Panc1 (cell line): ENCODE measurements at regions not wholly inside any gene's neighbourhood (a gene's known extent, or its start where the extent isn't known, plus 50 kb on each side); places are given as distances from the start of the nearest gene placed in this dataset.

Experiments
- POLR2AphosphoS5 ChIP-seq: IDR thresholded peaks from 2 replicates; pipeline ENCODE4 v1.6.1; 2012; ENCODE audit warnings: mild to moderate bottlenecking, low read depth, low read length, moderate library complexity
- SIN3A ChIP-seq: IDR thresholded peaks from 2 replicates; pipeline ENCODE4 v1.6.1; 2012; ENCODE audit warnings: low read depth, mild to moderate bottlenecking, low read length, moderate library complexity, borderline replicate concordance; ENCODE audit not compliant: insufficient read depth
- TCF7L2 ChIP-seq: IDR thresholded peaks from 2 replicates; pipeline ENCODE4 v1.6.1; 2011; ENCODE audit warnings: mild to moderate bottlenecking, low read depth, low read length, inconsistent platforms
- TF ChIP-seq, protein P1 (sequence below): fragments of 450-650 bp; IDR thresholded peaks from 2 replicates; pipeline ENCODE4 v1.5.1; 2017; ENCODE audit warnings: mild to moderate bottlenecking
- TF ChIP-seq, protein P2 (sequence below), 2 experiments: IDR thresholded peaks; 2 replicates each; pipeline ENCODE4 v1.6.1; 2011 to 2012; ENCODE audit warnings: low read depth in 2 of 2, control low read depth in 1 of 2, low read length in 1 of 2, mild to moderate bottlenecking in 1 of 2, moderate library complexity in 1 of 2; ENCODE audit not compliant: insufficient read depth in 1 of 2

DNA sequence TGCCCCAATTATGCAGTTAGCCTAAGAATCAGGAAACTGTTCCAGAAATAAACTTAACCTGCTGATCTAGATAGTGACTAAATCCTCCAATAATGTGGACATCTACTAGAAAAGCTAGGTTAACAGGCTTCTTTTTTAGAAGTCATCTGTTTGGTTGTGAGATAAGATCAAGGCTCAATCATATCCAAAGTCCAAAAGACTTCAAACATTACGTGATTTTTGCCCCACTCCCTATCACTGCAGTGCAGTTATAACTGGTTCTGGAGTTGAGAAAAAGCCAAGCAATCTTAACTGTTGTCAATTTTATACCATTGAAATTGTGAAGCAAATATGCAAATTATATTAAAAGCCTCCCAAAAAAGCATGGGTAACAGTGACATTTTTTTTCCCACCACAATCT, 781.4 kb downstream of the KLHL13 start:
- TF ChIP-seq, protein P1, sequence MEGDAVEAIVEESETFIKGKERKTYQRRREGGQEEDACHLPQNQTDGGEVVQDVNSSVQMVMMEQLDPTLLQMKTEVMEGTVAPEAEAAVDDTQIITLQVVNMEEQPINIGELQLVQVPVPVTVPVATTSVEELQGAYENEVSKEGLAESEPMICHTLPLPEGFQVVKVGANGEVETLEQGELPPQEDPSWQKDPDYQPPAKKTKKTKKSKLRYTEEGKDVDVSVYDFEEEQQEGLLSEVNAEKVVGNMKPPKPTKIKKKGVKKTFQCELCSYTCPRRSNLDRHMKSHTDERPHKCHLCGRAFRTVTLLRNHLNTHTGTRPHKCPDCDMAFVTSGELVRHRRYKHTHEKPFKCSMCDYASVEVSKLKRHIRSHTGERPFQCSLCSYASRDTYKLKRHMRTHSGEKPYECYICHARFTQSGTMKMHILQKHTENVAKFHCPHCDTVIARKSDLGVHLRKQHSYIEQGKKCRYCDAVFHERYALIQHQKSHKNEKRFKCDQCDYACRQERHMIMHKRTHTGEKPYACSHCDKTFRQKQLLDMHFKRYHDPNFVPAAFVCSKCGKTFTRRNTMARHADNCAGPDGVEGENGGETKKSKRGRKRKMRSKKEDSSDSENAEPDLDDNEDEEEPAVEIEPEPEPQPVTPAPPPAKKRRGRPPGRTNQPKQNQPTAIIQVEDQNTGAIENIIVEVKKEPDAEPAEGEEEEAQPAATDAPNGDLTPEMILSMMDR, result no peak
- TF ChIP-seq POLR2AphosphoS5, result no peak
- TF ChIP-seq, protein P2, sequence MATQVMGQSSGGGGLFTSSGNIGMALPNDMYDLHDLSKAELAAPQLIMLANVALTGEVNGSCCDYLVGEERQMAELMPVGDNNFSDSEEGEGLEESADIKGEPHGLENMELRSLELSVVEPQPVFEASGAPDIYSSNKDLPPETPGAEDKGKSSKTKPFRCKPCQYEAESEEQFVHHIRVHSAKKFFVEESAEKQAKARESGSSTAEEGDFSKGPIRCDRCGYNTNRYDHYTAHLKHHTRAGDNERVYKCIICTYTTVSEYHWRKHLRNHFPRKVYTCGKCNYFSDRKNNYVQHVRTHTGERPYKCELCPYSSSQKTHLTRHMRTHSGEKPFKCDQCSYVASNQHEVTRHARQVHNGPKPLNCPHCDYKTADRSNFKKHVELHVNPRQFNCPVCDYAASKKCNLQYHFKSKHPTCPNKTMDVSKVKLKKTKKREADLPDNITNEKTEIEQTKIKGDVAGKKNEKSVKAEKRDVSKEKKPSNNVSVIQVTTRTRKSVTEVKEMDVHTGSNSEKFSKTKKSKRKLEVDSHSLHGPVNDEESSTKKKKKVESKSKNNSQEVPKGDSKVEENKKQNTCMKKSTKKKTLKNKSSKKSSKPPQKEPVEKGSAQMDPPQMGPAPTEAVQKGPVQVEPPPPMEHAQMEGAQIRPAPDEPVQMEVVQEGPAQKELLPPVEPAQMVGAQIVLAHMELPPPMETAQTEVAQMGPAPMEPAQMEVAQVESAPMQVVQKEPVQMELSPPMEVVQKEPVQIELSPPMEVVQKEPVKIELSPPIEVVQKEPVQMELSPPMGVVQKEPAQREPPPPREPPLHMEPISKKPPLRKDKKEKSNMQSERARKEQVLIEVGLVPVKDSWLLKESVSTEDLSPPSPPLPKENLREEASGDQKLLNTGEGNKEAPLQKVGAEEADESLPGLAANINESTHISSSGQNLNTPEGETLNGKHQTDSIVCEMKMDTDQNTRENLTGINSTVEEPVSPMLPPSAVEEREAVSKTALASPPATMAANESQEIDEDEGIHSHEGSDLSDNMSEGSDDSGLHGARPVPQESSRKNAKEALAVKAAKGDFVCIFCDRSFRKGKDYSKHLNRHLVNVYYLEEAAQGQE (IDR thresholded peaks at IDR 0.05; ENCODE audit: insufficient read depth in 1 of 2, low read depth in 2 of 2, low read length in 1 of 2), result no peak
- TF ChIP-seq SIN3A, result no peak
- no peak for TF ChIP-seq TCF7L2
